Stimulated activated CD8-positive, alpha-beta memory T cell treated with anti-CD3 and anti-CD28 coated beads, Interleukin-2, amount 100 ng/mL, for 48 hours (primary cell): ENCODE measurements at regions not wholly inside any gene's neighbourhood (a gene's known extent, or its start where the extent isn't known, plus 50 kb on each side); places are given as distances from the start of the nearest gene placed in this dataset.

Source experiments
- DNase-seq, 2 donors: peaks; one replicate each; pipeline ENCODE4 v3.0.0-alpha.2; 2020; ENCODE audit warnings: low read depth in 2 of 2

- no peak for DNase-seq
These were observed 214.0 kb upstream of the CIBAR2 start for GRCh38 chr16:85326113-85326793.

GRCh38 chr16:85326794-85327181 is 214.5 kb upstream of the CIBAR2 start:
- DNase-seq = no peak

- DNase-seq = no peak
These were observed 215.7 kb upstream of the CIBAR2 start for GRCh38 chr16:85327731-85328675.

- no peak for DNase-seq
These were observed 216.4 kb upstream of the CIBAR2 start for GRCh38 chr16:85328676-85329058.

- DNase-seq = no peak
These were observed 217.0 kb upstream of the CIBAR2 start for GRCh38 chr16:85329059-85329812.

- no peak for DNase-seq
These were observed 217.9 kb upstream of the CIBAR2 start for GRCh38 chr16:85330006-85330693.

GRCh38 chr16:85330694-85331188 is 218.5 kb upstream of the CIBAR2 start:
- no peak for DNase-seq

- no peak for DNase-seq
These were observed 219.4 kb upstream of the CIBAR2 start for GRCh38 chr16:85331688-85332087.

- no peak for DNase-seq
These were observed 219.9 kb upstream of the CIBAR2 start for GRCh38 chr16:85332175-85332574.

GRCh38 chr16:85333337-85333736 is 221.1 kb upstream of the CIBAR2 start:
- no peak for DNase-seq

- no peak for DNase-seq
These were observed 221.7 kb upstream of the CIBAR2 start for GRCh38 chr16:85333744-85334640.

- no peak for DNase-seq
These were observed 222.7 kb upstream of the CIBAR2 start for GRCh38 chr16:85334718-85335583.

GRCh38 chr16:85335584-85336491 is 223.6 kb upstream of the CIBAR2 start:
- DNase-seq = no peak

GRCh38 chr16:85337910-85338637 is 225.8 kb upstream of the CIBAR2 start:
- no peak for DNase-seq

- no peak for DNase-seq
These were observed 226.3 kb upstream of the CIBAR2 start for GRCh38 chr16:85338638-85338982.

- DNase-seq = no peak
These were observed 226.9 kb upstream of the CIBAR2 start for GRCh38 chr16:85338989-85339685.

- no peak for DNase-seq
These were observed 229.9 kb upstream of the CIBAR2 start for GRCh38 chr16:85341972-85342695.
